GM23338 (cell line): ENCODE measurements at regions not wholly inside any gene's neighbourhood (a gene's known extent, or its start where the extent isn't known, plus 50 kb on each side); places are given as distances from the start of the nearest gene placed in this dataset.

Experiments
- ATAC-seq: fragments of 200-7000 bp; cut with Tn5 transposase; 3 replicates; pipeline ENCODE4 v1.9.1; 2020
- DNase-seq: peaks from one replicate; pipeline ENCODE4 v3.0.0-alpha.2; 2015; ENCODE audit warnings: low spot score
- H2AFZ ChIP-seq: fragments of 200-600 bp; sonication (generic); 2 replicates; pipeline ENCODE4 v1.8.0; 2016; ENCODE audit warnings: antibody characterized with exemption, mild to moderate bottlenecking, moderate library complexity
- H3F3A ChIP-seq: fragments of 200-600 bp; sonication (generic); replicated peaks from 2 replicates; pipeline ENCODE4 v1.8.0; 2017; ENCODE audit warnings: antibody characterized with exemption, mixed run types, low read depth
- H3K27ac ChIP-seq: fragments of 200-600 bp; sonication (generic); 2 replicates; pipeline ENCODE4 v1.6.1; 2016; ENCODE audit warnings: low read depth
- H3K27me3 ChIP-seq: fragments of 200-600 bp; sonication (generic); 2 replicates; pipeline ENCODE4 v1.8.0; 2016; ENCODE audit warnings: mild to moderate bottlenecking, mixed run types, moderate library complexity; ENCODE audit not compliant: insufficient read depth
- H3K36me3 ChIP-seq: fragments of 200-600 bp; sonication (generic); 2 replicates; pipeline ENCODE4 v1.8.0; 2016; ENCODE audit warnings: mild to moderate bottlenecking; ENCODE audit not compliant: insufficient read depth
- H3K4me1 ChIP-seq: fragments of 200-600 bp; sonication (generic); 2 replicates; pipeline ENCODE4 v1.8.0; 2016; ENCODE audit warnings: mild to moderate bottlenecking, moderate library complexity; ENCODE audit not compliant: insufficient read depth
- H3K4me2 ChIP-seq: fragments of 200-600 bp; sonication (generic); 2 replicates; pipeline ENCODE4 v1.7.1; 2017; ENCODE audit warnings: mixed run types
- H3K4me3 ChIP-seq: fragments of 200-600 bp; sonication (generic); 2 replicates; pipeline ENCODE4 v1.6.1; 2016; ENCODE audit warnings: mixed run types
- H3K79me2 ChIP-seq: fragments of 200-600 bp; sonication (generic); replicated peaks from 2 replicates; pipeline ENCODE4 v1.8.0; 2017; ENCODE audit warnings: mild to moderate bottlenecking; ENCODE audit not compliant: insufficient read depth
- H3K9me2 ChIP-seq: fragments of 200-600 bp; sonication (generic); 2 replicates; pipeline ENCODE4 v1.8.0; 2017; ENCODE audit not compliant: insufficient read depth
- H4K20me1 ChIP-seq: fragments of 200-600 bp; sonication (generic); replicated peaks from 2 replicates; pipeline ENCODE4 v1.8.0; 2017; ENCODE audit warnings: mild to moderate bottlenecking; ENCODE audit not compliant: insufficient read depth
- H3K27ac Mint-ChIP-seq: 2 replicates; pipeline ENCODE4 v1.8.0; 2020; ENCODE audit warnings: inconsistent platforms, mild to moderate bottlenecking, moderate library complexity, mixed read lengths
- H3K27me3 Mint-ChIP-seq: 3 replicates; pipeline ENCODE4 v1.8.0; 2022; ENCODE audit warnings: low read depth, mild to moderate bottlenecking, moderate library complexity, mixed read lengths, inconsistent platforms; ENCODE audit not compliant: insufficient read depth, poor library complexity
- H3K36me3 Mint-ChIP-seq: 3 replicates; pipeline ENCODE4 v1.8.0; 2021; ENCODE audit warnings: low read depth, mild to moderate bottlenecking, inconsistent platforms, moderate library complexity, mixed read lengths
- H3K4me1 Mint-ChIP-seq: 3 replicates; pipeline ENCODE4 v1.8.0; 2020; ENCODE audit warnings: mild to moderate bottlenecking, inconsistent platforms, mixed read lengths
- H3K4me3 Mint-ChIP-seq: 3 replicates; pipeline ENCODE4 v1.8.0; 2021; ENCODE audit warnings: moderate library complexity, mild to moderate bottlenecking, inconsistent platforms, mixed read lengths
- H3K9me3 Mint-ChIP-seq: 3 replicates; pipeline ENCODE4 v1.8.0; 2020; ENCODE audit warnings: moderate library complexity, mild to moderate bottlenecking, inconsistent platforms, mixed read lengths
- CREB1 ChIP-seq: fragments of 250-450 bp; sonication (Bioruptor Pico); IDR thresholded peaks from 2 replicates; pipeline ENCODE4 v1.5.0; 2020; ENCODE audit warnings: low read depth, mild to moderate bottlenecking, moderate library complexity
- CTCF ChIP-seq, 2 experiments: fragments of 200-600 bp in 1 of 2; sonication (generic) in 1 of 2; conservative IDR thresholded peaks; 2 replicates each; pipeline versions ENCODE4 v1.5.1 to v1.6.1; 2016 to 2017; ENCODE audit warnings: antibody characterized with exemption in 2 of 2, low read depth in 2 of 2, mild to moderate bottlenecking in 2 of 2, moderate library complexity in 1 of 2
- ETS1 ChIP-seq: IDR thresholded peaks from 2 replicates; pipeline ENCODE4 v1.6.1; 2016; ENCODE audit warnings: antibody characterized with exemption
- EZH2 ChIP-seq: fragments of 200-600 bp; sonication (generic); IDR thresholded peaks from one replicate; pipeline ENCODE4 v1.8.0; 2017; ENCODE audit warnings: antibody characterized with exemption, mild to moderate bottlenecking, low read depth; ENCODE audit not compliant: unreplicated experiment
- EZH2phosphoT487 ChIP-seq: fragments of 200-600 bp; sonication (generic); IDR thresholded peaks from one replicate; pipeline ENCODE4 v1.8.1; 2018; ENCODE audit warnings: antibody characterized with exemption; ENCODE audit not compliant: unreplicated experiment
- POLR2AphosphoS5 ChIP-seq: IDR thresholded peaks from 2 replicates; pipeline ENCODE4 v1.6.1; 2016; ENCODE audit warnings: antibody characterized with exemption, low read depth
- REST ChIP-seq: IDR thresholded peaks from one replicate; pipeline ENCODE4 v1.6.1; 2018; ENCODE audit warnings: antibody characterized with exemption; ENCODE audit not compliant: unreplicated experiment
- STAT1 ChIP-seq: IDR thresholded peaks from one replicate; pipeline ENCODE4 v1.6.1; 2016; ENCODE audit warnings: antibody characterized with exemption; ENCODE audit not compliant: unreplicated experiment
- ZNF114 ChIP-seq: fragments of 250-450 bp; sonication (Bioruptor Pico); IDR thresholded peaks from 2 replicates; pipeline ENCODE4 v1.5.0; 2020; ENCODE audit warnings: mild to moderate bottlenecking, moderate library complexity
- ZNF331 ChIP-seq: fragments of 250-450 bp; sonication (Bioruptor Pico); IDR thresholded peaks from 2 replicates; pipeline ENCODE4 v1.5.0; 2020; ENCODE audit warnings: low read depth, mild to moderate bottlenecking, moderate library complexity
- ZNF462 ChIP-seq: fragments of 250-450 bp; sonication (Bioruptor Pico); IDR thresholded peaks from 2 replicates; pipeline ENCODE4 v1.5.0; 2020; ENCODE audit warnings: mild to moderate bottlenecking, moderate library complexity

GRCh38 chr13:109323338-109323737 lies 463.0 kb downstream of the IRS2 start (continued):
- no peak for TF ChIP-seq POLR2AphosphoS5
- TF ChIP-seq EZH2, result no peak
- TF ChIP-seq CREB1, result no peak
- no peak for TF ChIP-seq ZNF114 (CRISPR knock-in tag)

GRCh38 chr13:109318945-109319590 lies 467.3 kb downstream of the IRS2 start:
- no peaks in the 10 kb centered on the region for H3K36me3 ChIP-seq
- no peak overlapping the region for H3K4me2 ChIP-seq
- H4K20me1 ChIP-seq, result no peaks in the 10 kb centered on the region
- H3K4me1 Mint-ChIP-seq, result peaks cover 12% of the 10 kb centered on the region
- ATAC-seq, result no peak
- H3K27ac ChIP-seq, result no peak overlapping the region
- H3K27me3 ChIP-seq, result no peaks in the 10 kb centered on the region
- H3K9me2 ChIP-seq, result 0 out of 2 replicates have a peak, but pooled peaks cover 8% of the 10 kb centered on the region
- no peak overlapping the region for H3K27ac Mint-ChIP-seq
- peaks cover 4% of the 10 kb centered on the region for H3K27me3 Mint-ChIP-seq
- H3K4me3 Mint-ChIP-seq, result no peak overlapping the region
- peaks cover 16% of the 10 kb centered on the region for H3K9me3 Mint-ChIP-seq
- no peaks in the 10 kb centered on the region for H3F3A ChIP-seq
- DNase-seq, result no peak
- no peak for TF ChIP-seq EZH2phosphoT487
- TF ChIP-seq ZNF331, result no peak
- TF ChIP-seq ZNF462 (CRISPR knock-in tag), result no peak
- TF ChIP-seq ETS1, result no peak
- TF ChIP-seq ZNF114 (CRISPR knock-in tag), result no peak
- TF ChIP-seq STAT1, result no peak
- no peak for TF ChIP-seq CTCF (conservative IDR thresholded peaks at IDR 0.05; ENCODE audit: low read depth in 2 of 2)
- no peak for TF ChIP-seq REST
- no peaks in the 10 kb centered on the region for H3K79me2 ChIP-seq
- H3K4me1 ChIP-seq, result no peaks in the 10 kb centered on the region; the same call in 1 of the 2 replicates
- H2AFZ ChIP-seq, result no peak overlapping the region
- peaks cover 14% of the 10 kb centered on the region for H3K36me3 Mint-ChIP-seq
- no peak overlapping the region for H3K4me3 ChIP-seq
